ENCODE measurements at regions not wholly inside any gene's neighbourhood (a gene's known extent, or its start where the extent isn't known, plus 50 kb on each side); places are given as distances from the start of the nearest gene placed in this dataset.

GRCh38 chr5:90135779-90136378 is 273.7 kb downstream of the CETN3 start:
- WGBS, 2 experiments (ENCODE audit: extremely low coverage in 2 of 2, insufficient read length in 1 of 2): 100% methylated on average over 1 of the region's 7 CpGs; no CpG with 5 or more reads in 1 of the 2 experiments
- Histone ChIP-seq H3K27me3 (ENCODE audit: control insufficient read depth, insufficient read depth, low read length) (no peaks in the 10 kb centered on the region), H2BK120ac (ENCODE audit: low read depth, low read length) (no peak overlapping the region), H2BK15ac (ENCODE audit: low read depth, low read length) (no peak overlapping the region), H4K91ac (ENCODE audit: insufficient read depth, low read depth, low read length) (no peak overlapping the region), H3K9me3 (ENCODE audit: control insufficient read depth, insufficient read depth, low read length) (peaks cover 17% of the 10 kb centered on the region), H2BK5ac (ENCODE audit: low read depth, low read length, poor library complexity, severe bottlenecking) (no peak overlapping the region), H3K18ac (ENCODE audit: low read depth, low read length) (no peak overlapping the region), H3K9ac (ENCODE audit: low read depth, low read length) (no peak overlapping the region), H2AK9ac (replicated peaks; ENCODE audit: low read depth, low read length, poor library complexity) (no peak overlapping the region), H4K8ac (ENCODE audit: low read depth in 2 of 2, low read length in 2 of 2) (no peak overlapping the region), H3K4ac (ENCODE audit: low read depth, low read length) (no peak overlapping the region), H3K27ac (ENCODE audit: insufficient read depth, low read length) (no peak overlapping the region), H3K4me1 (ENCODE audit: control insufficient read depth, insufficient read depth, low read length) (no peaks in the 10 kb centered on the region), H3K4me3 (ENCODE audit: insufficient read depth, low read depth, low read length) (no peak overlapping the region), H3K4me2 (ENCODE audit: low read depth, low read length) (no peak overlapping the region), H2AK5ac (ENCODE audit: low read depth, low read length) (no peak overlapping the region), H4K5ac (ENCODE audit: low read depth, low read length) (no peak overlapping the region), H3K56ac (ENCODE audit: extremely low read depth, insufficient read depth, low read length) (no peak overlapping the region), H3K14ac (replicated peaks; ENCODE audit: low read depth, low read length) (no peak overlapping the region), H3K79me1 (ENCODE audit: low read depth in 1 of 2, low read length in 2 of 2) (no peaks in the 10 kb centered on the region), H2BK20ac (ENCODE audit: low read depth, low read length) (no peak overlapping the region), H4K20me1 (ENCODE audit: insufficient read depth, low read length) (no peaks in the 10 kb centered on the region), H3K36me3 (ENCODE audit: control insufficient read depth, insufficient read depth, low read length) (no peaks in the 10 kb centered on the region), H3K9me1 (ENCODE audit: insufficient read depth, low read length) (no peaks in the 10 kb centered on the region), H2AFZ (replicated peaks; ENCODE audit: low read length, poor library complexity) (no peak overlapping the region), H3K23ac (ENCODE audit: low read depth, low read length) (no peak overlapping the region)
- TF ChIP-seq BHLHE40 (IDR thresholded peaks at IDR 0.05; ENCODE audit: low read depth, low read length): no peak
- TF ChIP-seq ELK1 (IDR thresholded peaks at IDR 0.05; ENCODE audit: borderline replicate concordance, low read depth, low read length): no peak
- TF ChIP-seq SMC3 (IDR thresholded peaks at IDR 0.05; ENCODE audit: low read depth, low read length): no peak
- no peak for TF ChIP-seq CHD1 (IDR thresholded peaks at IDR 0.05; ENCODE audit: low read depth, low read length)
- TF ChIP-seq FOS (IDR thresholded peaks at IDR 0.05; ENCODE audit: low read depth, low read length): no peak
- TF ChIP-seq MAFK (IDR thresholded peaks at IDR 0.05; ENCODE audit: low read depth, low read length): no peak
- TF ChIP-seq MAZ (IDR thresholded peaks at IDR 0.05; ENCODE audit: borderline replicate concordance, low read depth, low read length): no peak
- TF ChIP-seq MXI1 (IDR thresholded peaks at IDR 0.05; ENCODE audit: borderline replicate concordance, low read depth, low read length): no peak
- no peak for TF ChIP-seq RAD21 (IDR thresholded peaks at IDR 0.05; ENCODE audit: low read length)
- TF ChIP-seq POLR2A (IDR thresholded peaks at IDR 0.05; ENCODE audit: low read depth, low read length): no peak
- no peak for TF ChIP-seq CTCF (conservative IDR thresholded peaks at IDR 0.05; ENCODE audit: low read depth, low read length)
- TF ChIP-seq RCOR1 (IDR thresholded peaks at IDR 0.05; ENCODE audit: insufficient replicate concordance, low read length): no peak
- TF ChIP-seq NFE2L2 (IDR thresholded peaks at IDR 0.05; ENCODE audit: low read depth, low read length): no peak
- BruUV-seq (replicated peaks): no TSS peak
- intact Hi-C loops (cut with micrococcal nuclease) (no loop called here), in situ Hi-C loops (cut with MboI; ENCODE audit: low sequenced_read_pairs) (no loop called here), dilution Hi-C loops (cut with HindIII; ENCODE audit: low sequenced_read_pairs, unreplicated experiment) (no loop called here)
- DNase-seq: no peak
- no peak for ATAC-seq (ENCODE audit: low read depth)
- ChIA-PET CTCF (no interaction called here), POLR2A (ENCODE audit: unreplicated experiment) (no interaction called here)
